SK-N-SH treated with all-trans-retinoic acid at 6 μM for 48 hours (cell line): ENCODE measurements at regions not wholly inside any gene's neighbourhood (a gene's known extent, or its start where the extent isn't known, plus 50 kb on each side); places are given as distances from the start of the nearest gene placed in this dataset.

Experiments used
- ATAC-seq: fragments of 200-7000 bp; cut with Tn5 transposase; 3 replicates; pipeline ENCODE4 v1.9.1; 2020; ENCODE audit warnings: mild to moderate bottlenecking, moderate library complexity
- ARNTL ChIP-seq: fragments of 450-650 bp; formaldehyde crosslinking; IDR thresholded peaks from 2 replicates; pipeline ENCODE4 v1.5.0; 2020; ENCODE audit warnings: low read depth, mild to moderate bottlenecking, moderate library complexity, borderline replicate concordance
- BACH2 ChIP-seq: fragments of 250-450 bp; sonication (Bioruptor Pico); IDR thresholded peaks from 2 replicates; pipeline ENCODE4 v1.9.0; 2021; ENCODE audit warnings: mild to moderate bottlenecking, borderline replicate concordance
- CSDC2 ChIP-seq: fragments of 250-450 bp; sonication (Bioruptor Pico); IDR thresholded peaks from 2 replicates; pipeline ENCODE4 v1.5.0; 2020; ENCODE audit warnings: mild to moderate bottlenecking, moderate library complexity
- ESRRG ChIP-seq: fragments of 250-450 bp; sonication (Bioruptor Pico); IDR thresholded peaks from 2 replicates; pipeline ENCODE4 v1.6.1; 2021; ENCODE audit warnings: mild to moderate bottlenecking
- GLIS3 ChIP-seq: fragments of 250-450 bp; sonication (Bioruptor Pico); IDR thresholded peaks from 2 replicates; pipeline ENCODE4 v1.5.0; 2020; ENCODE audit warnings: mild to moderate bottlenecking, moderate library complexity
- ISL1 ChIP-seq: fragments of 250-450 bp; sonication (Bioruptor Pico); IDR thresholded peaks from 2 replicates; pipeline ENCODE4 v2.1.2; 2022; ENCODE audit warnings: mild to moderate bottlenecking, moderate library complexity
- OSR1 ChIP-seq: fragments of 250-450 bp; sonication (Bioruptor Pico); IDR thresholded peaks from 2 replicates; pipeline ENCODE4 v1.8.0; 2022; ENCODE audit warnings: moderate library complexity, mild to moderate bottlenecking, inconsistent platforms
- PATZ1 ChIP-seq: fragments of 250-450 bp; sonication (Bioruptor Pico); IDR thresholded peaks from 2 replicates; pipeline ENCODE4 v1.8.0; 2020; ENCODE audit warnings: mild to moderate bottlenecking, moderate library complexity, borderline replicate concordance
- POU6F1 ChIP-seq: fragments of 250-450 bp; sonication (Bioruptor Pico); IDR thresholded peaks from 2 replicates; pipeline ENCODE4 v1.8.0; 2021; ENCODE audit warnings: low read depth, mild to moderate bottlenecking, moderate library complexity, borderline replicate concordance
- PPARA ChIP-seq: fragments of 250-450 bp; sonication (Bioruptor Pico); IDR thresholded peaks from 2 replicates; pipeline ENCODE4 v1.5.0; 2020; ENCODE audit warnings: mild to moderate bottlenecking, borderline replicate concordance
- RARB ChIP-seq: fragments of 250-450 bp; sonication (Bioruptor Pico); IDR thresholded peaks from 2 replicates; pipeline ENCODE4 v1.8.0; 2021; ENCODE audit warnings: mild to moderate bottlenecking, moderate library complexity
- SNAI2 ChIP-seq: fragments of 250-450 bp; sonication (Bioruptor Pico); IDR thresholded peaks from 2 replicates; pipeline ENCODE4 v1.5.0; 2020; ENCODE audit warnings: mild to moderate bottlenecking, moderate library complexity
- TCF4 ChIP-seq: fragments of 250-450 bp; sonication (Bioruptor Pico); IDR thresholded peaks from 2 replicates; pipeline ENCODE4 v1.8.0; 2021; ENCODE audit warnings: mild to moderate bottlenecking, moderate library complexity, borderline replicate concordance
- TOX ChIP-seq: fragments of 250-450 bp; sonication (Bioruptor Pico); IDR thresholded peaks from 2 replicates; pipeline ENCODE4 v1.8.0; 2021; ENCODE audit warnings: mild to moderate bottlenecking, moderate library complexity, borderline replicate concordance
- TSHZ2 ChIP-seq: fragments of 250-450 bp; sonication (Bioruptor Pico); IDR thresholded peaks from 2 replicates; pipeline ENCODE4 v1.5.0; 2020; ENCODE audit warnings: mild to moderate bottlenecking, moderate library complexity
- ZC3H10 ChIP-seq: fragments of 250-450 bp; sonication (Bioruptor Pico); IDR thresholded peaks from 2 replicates; pipeline ENCODE4 v1.5.1; 2021; ENCODE audit warnings: mild to moderate bottlenecking, moderate library complexity
- ZFP3 ChIP-seq: fragments of 250-450 bp; sonication (Bioruptor Pico); IDR thresholded peaks from 2 replicates; pipeline ENCODE4 v1.5.0; 2020; ENCODE audit warnings: mild to moderate bottlenecking, moderate library complexity
- ZFP30 ChIP-seq: fragments of 450-650 bp; formaldehyde crosslinking; IDR thresholded peaks from 2 replicates; pipeline ENCODE4 v1.5.0; 2022; ENCODE audit warnings: mild to moderate bottlenecking, moderate library complexity
- ZNF565 ChIP-seq: fragments of 450-650 bp; formaldehyde crosslinking; conservative IDR thresholded peaks from 2 replicates; pipeline ENCODE4 v1.5.0; 2020; ENCODE audit warnings: low read depth, mild to moderate bottlenecking, moderate library complexity
- ZNF70 ChIP-seq: fragments of 450-650 bp; formaldehyde crosslinking; IDR thresholded peaks from 2 replicates; pipeline ENCODE4 v1.5.0; 2020; ENCODE audit warnings: mild to moderate bottlenecking, moderate library complexity
- ZNF8 ChIP-seq: fragments of 450-650 bp; formaldehyde crosslinking; IDR thresholded peaks from 2 replicates; pipeline ENCODE4 v1.5.0; 2020; ENCODE audit warnings: mild to moderate bottlenecking, moderate library complexity
- TF ChIP-seq, protein P1 (sequence below): fragments of 250-450 bp; sonication (Bioruptor Pico); IDR thresholded peaks from 2 replicates; pipeline ENCODE4 v1.5.1; 2021; ENCODE audit warnings: mild to moderate bottlenecking, moderate library complexity
- TF ChIP-seq, protein P2 (sequence below): fragments of 250-450 bp; sonication (Bioruptor Pico); IDR thresholded peaks from 2 replicates; pipeline ENCODE4 v1.5.1; 2020; ENCODE audit warnings: low read depth, mild to moderate bottlenecking, moderate library complexity

DNA sequence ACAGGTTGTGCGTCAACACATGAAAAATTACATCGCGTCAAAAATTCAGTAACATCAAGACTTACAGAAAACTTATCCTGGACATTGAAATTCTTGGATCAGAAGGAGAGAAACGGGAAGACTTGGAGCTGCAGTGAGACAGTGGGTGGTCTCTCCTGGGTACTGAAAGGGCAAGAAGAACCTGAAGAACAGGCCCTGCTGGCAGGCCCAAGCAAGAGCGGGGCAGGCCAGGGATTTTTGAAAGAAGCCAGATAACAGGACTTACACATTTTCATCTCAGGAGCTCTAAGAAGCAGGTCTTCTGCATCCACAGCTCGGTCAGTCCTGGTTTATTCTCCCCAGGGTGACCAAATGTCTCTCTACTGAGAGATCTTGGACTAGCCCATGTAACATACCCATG, 466.5 kb upstream of the SOX5 start:
- TF ChIP-seq ZFP3: no peak
- TF ChIP-seq, protein P1, sequence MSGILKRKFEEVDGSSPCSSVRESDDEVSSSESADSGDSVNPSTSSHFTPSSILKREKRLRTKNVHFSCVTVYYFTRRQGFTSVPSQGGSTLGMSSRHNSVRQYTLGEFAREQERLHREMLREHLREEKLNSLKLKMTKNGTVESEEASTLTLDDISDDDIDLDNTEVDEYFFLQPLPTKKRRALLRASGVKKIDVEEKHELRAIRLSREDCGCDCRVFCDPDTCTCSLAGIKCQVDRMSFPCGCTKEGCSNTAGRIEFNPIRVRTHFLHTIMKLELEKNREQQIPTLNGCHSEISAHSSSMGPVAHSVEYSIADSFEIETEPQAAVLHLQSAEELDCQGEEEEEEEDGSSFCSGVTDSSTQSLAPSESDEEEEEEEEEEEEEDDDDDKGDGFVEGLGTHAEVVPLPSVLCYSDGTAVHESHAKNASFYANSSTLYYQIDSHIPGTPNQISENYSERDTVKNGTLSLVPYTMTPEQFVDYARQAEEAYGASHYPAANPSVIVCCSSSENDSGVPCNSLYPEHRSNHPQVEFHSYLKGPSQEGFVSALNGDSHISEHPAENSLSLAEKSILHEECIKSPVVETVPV (CRISPR knock-in tag): no peak
- TF ChIP-seq TSHZ2 (CRISPR knock-in tag): no peak
- no peak for TF ChIP-seq PATZ1 (CRISPR knock-in tag)
- no peak for TF ChIP-seq SNAI2
- no peak for TF ChIP-seq RARB
- no peak for TF ChIP-seq ISL1 (CRISPR knock-in tag)
- TF ChIP-seq GLIS3 (CRISPR knock-in tag): no peak
- TF ChIP-seq OSR1 (CRISPR knock-in tag): no peak
- ATAC-seq: no peak

GRCh38 chr12:24414480-24414879, 465.0 kb upstream of the SOX5 start:
- no peak for ATAC-seq
- no peak for TF ChIP-seq ZNF8 (CRISPR knock-in tag)
- TF ChIP-seq ARNTL (CRISPR knock-in tag): no peak
- no peak for TF ChIP-seq ZFP30 (CRISPR knock-in tag)
- TF ChIP-seq BACH2 (CRISPR knock-in tag): no peak
- TF ChIP-seq TOX (CRISPR knock-in tag): no peak
- no peak for TF ChIP-seq ZFP3
- TF ChIP-seq SNAI2: no peak

- ATAC-seq: no peak
- TF ChIP-seq RARB: no peak
- no peak for TF ChIP-seq TOX (CRISPR knock-in tag)
- TF ChIP-seq BACH2 (CRISPR knock-in tag): no peak
- no peak for TF ChIP-seq ZFP30 (CRISPR knock-in tag)
- no peak for TF ChIP-seq ISL1 (CRISPR knock-in tag)
- no peak for TF ChIP-seq SNAI2
- TF ChIP-seq POU6F1 (CRISPR knock-in tag): no peak
- no peak for TF ChIP-seq PPARA
- no peak for TF ChIP-seq ESRRG (CRISPR knock-in tag)
- no peak for TF ChIP-seq TCF4 (CRISPR knock-in tag)
- no peak for TF ChIP-seq ZNF8 (CRISPR knock-in tag)
- no peak for TF ChIP-seq GLIS3 (CRISPR knock-in tag)
- TF ChIP-seq ZNF70 (CRISPR knock-in tag): no peak
- TF ChIP-seq ZC3H10 (CRISPR knock-in tag): no peak
- TF ChIP-seq CSDC2 (CRISPR knock-in tag): no peak
- TF ChIP-seq ZFP3: no peak
Observed at GRCh38 chr12:24411948-24412347, 462.5 kb upstream of the SOX5 start.

GRCh38 chr12:24409868-24410267, 460.4 kb upstream of the SOX5 start:
- ATAC-seq: no peak
- TF ChIP-seq ZNF565 (CRISPR knock-in tag): no peak
- TF ChIP-seq CSDC2 (CRISPR knock-in tag): no peak
- no peak for TF ChIP-seq ZNF70 (CRISPR knock-in tag)
- TF ChIP-seq TOX (CRISPR knock-in tag): no peak
- TF ChIP-seq, protein P2, sequence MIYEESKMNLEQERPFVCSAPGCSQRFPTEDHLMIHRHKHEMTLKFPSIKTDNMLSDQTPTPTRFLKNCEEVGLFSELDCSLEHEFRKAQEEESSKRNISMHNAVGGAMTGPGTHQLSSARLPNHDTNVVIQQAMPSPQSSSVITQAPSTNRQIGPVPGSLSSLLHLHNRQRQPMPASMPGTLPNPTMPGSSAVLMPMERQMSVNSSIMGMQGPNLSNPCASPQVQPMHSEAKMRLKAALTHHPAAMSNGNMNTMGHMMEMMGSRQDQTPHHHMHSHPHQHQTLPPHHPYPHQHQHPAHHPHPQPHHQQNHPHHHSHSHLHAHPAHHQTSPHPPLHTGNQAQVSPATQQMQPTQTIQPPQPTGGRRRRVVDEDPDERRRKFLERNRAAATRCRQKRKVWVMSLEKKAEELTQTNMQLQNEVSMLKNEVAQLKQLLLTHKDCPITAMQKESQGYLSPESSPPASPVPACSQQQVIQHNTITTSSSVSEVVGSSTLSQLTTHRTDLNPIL (CRISPR knock-in tag): no peak
- TF ChIP-seq ZC3H10 (CRISPR knock-in tag): no peak
- TF ChIP-seq TSHZ2 (CRISPR knock-in tag): no peak
- TF ChIP-seq POU6F1 (CRISPR knock-in tag): no peak
